Activated naive CD8-positive, alpha-beta T cell treated with anti-CD3 and anti-CD28 coated beads, Interleukin-2, amount 10 ng/mL, durations not matched to agents 7 days and 5 days (primary cell): ENCODE measurements at regions not wholly inside any gene's neighbourhood (a gene's known extent, or its start where the extent isn't known, plus 50 kb on each side); places are given as distances from the start of the nearest gene placed in this dataset.

Experiments
- ATAC-seq: fragments of 150-1000 bp; cut with Tn5 transposase; one replicate; pipeline ENCODE4 v1.10.0; 2021; ENCODE audit warnings: low read depth, moderate library complexity
- POLR2A ChIA-PET: fragments of 350-600 bp; sonication (Branson Sonifier 250); formaldehyde crosslinking; loops from one replicate; lab custom pipeline; 2021; ENCODE audit warnings: antibody characterized with exemption; lab: Charles Lee
- DNase-seq: peaks from one replicate; pipeline ENCODE4 v3.0.0; 2021
- H3K27ac Mint-ChIP-seq: one replicate; pipeline ENCODE4 v1.8.0; 2022; ENCODE audit warnings: mild to moderate bottlenecking, mixed read lengths
- H3K27me3 Mint-ChIP-seq: one replicate; pipeline ENCODE4 v1.8.0; 2022; ENCODE audit warnings: mild to moderate bottlenecking, moderate library complexity, mixed read lengths
- H3K36me3 Mint-ChIP-seq: one replicate; pipeline ENCODE4 v1.8.0; 2021; ENCODE audit warnings: mild to moderate bottlenecking, mixed read lengths
- H3K4me1 Mint-ChIP-seq: one replicate; pipeline ENCODE4 v1.8.0; 2021; ENCODE audit warnings: mixed read lengths
- H3K4me3 Mint-ChIP-seq: one replicate; pipeline ENCODE4 v1.8.0; 2022; ENCODE audit warnings: mild to moderate bottlenecking, moderate library complexity, mixed read lengths
- H3K9me3 Mint-ChIP-seq: one replicate; pipeline ENCODE4 v1.8.0; 2021; ENCODE audit warnings: mixed read lengths

DNA sequence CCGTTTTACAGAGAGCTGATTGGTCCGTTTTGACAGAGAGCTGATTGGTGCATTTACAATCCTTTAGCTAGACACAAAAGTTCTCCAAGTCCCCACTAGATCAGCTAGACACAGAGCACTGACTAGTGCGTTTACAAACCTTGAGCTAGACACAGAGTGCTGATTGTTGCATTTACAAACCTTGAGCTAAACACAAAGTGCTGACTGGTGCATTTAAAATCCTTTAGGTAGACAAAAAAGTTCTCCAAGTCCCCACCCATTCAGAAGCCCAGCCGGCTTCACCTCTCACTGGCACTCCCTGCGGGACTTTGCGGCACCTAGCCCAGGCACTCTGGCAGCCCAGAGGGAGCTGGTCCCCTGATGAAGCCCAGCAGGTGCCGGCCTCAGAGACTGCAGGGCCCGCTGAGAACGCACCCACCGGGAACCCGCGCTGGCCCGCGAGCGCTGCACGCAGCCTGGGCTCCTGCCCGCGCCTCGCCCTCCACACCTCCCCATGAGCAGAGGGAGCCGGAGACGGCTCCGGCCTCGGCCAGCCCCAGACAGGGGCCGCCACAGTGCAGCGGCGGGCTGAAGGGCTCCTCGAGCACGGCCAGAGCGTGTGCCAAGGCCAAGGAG lies 508.1 kb upstream of the CHAC2 start:
- no peaks in the 10 kb centered on the region for H3K4me1 Mint-ChIP-seq
- H3K27ac Mint-ChIP-seq: no peak overlapping the region
- POLR2A ChIA-PET: no interaction called here
- peaks cover 3% of the 10 kb centered on the region for H3K9me3 Mint-ChIP-seq
- H3K27me3 Mint-ChIP-seq: no peaks in the 10 kb centered on the region
- no peak overlapping the region for H3K4me3 Mint-ChIP-seq
- ATAC-seq (no peak), DNase-seq (no peak)
- no peaks in the 10 kb centered on the region for H3K36me3 Mint-ChIP-seq

DNA sequence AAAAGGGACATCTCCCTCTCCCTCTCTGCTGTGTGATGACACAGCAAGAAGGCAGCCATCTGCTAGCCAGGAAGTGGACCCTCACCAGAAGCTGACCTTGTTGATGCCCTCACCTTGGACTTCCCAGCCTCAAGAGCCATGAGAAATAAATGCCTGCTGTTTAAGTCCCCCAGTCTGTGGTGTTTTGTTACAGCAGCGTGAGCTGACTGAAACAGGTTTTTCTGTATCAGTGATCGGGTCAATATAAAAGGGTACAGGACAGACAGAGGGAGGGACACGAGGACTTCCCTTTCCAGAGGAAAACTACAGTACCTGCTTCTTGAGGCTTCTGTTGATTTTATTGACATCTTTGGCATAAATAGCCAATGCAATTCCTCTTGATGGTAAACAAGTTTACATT lies 510.3 kb upstream of the CHAC2 start:
- ATAC-seq (no peak), DNase-seq (no peak)
- no peak overlapping the region for H3K27ac Mint-ChIP-seq
- H3K4me3 Mint-ChIP-seq: no peak overlapping the region
- no peaks in the 10 kb centered on the region for H3K9me3 Mint-ChIP-seq
- no peaks in the 10 kb centered on the region for H3K27me3 Mint-ChIP-seq
- H3K36me3 Mint-ChIP-seq: no peaks in the 10 kb centered on the region
- no peaks in the 10 kb centered on the region for H3K4me1 Mint-ChIP-seq
- POLR2A ChIA-PET: no interaction called here

DNA sequence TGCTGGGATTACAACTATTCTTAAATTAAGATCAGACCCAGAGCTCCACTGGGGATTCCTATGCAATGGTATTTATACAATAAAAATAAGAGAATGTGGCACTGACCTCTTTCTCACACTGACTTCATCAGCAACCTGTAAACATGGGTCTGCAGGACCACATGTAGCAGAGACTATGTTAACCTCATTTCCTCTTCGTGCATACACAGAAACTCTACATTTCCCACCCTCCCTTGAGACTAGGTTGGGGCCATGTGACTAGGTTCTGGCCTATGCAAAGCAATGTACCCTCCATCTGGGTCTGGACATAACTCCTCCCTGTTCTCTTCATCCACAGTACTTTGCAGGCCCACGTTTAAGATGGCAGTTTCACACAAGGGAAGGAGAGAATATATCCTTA lies 514.4 kb upstream of the CHAC2 start:
- H3K27ac Mint-ChIP-seq: no peak overlapping the region
- H3K36me3 Mint-ChIP-seq: no peaks in the 10 kb centered on the region
- no peak overlapping the region for H3K4me3 Mint-ChIP-seq
- no peak for ATAC-seq
- no peaks in the 10 kb centered on the region for H3K4me1 Mint-ChIP-seq
- no peaks in the 10 kb centered on the region for H3K9me3 Mint-ChIP-seq
- H3K27me3 Mint-ChIP-seq: no peaks in the 10 kb centered on the region
- DNase-seq: no peak
- POLR2A ChIA-PET: no interaction called here

DNA sequence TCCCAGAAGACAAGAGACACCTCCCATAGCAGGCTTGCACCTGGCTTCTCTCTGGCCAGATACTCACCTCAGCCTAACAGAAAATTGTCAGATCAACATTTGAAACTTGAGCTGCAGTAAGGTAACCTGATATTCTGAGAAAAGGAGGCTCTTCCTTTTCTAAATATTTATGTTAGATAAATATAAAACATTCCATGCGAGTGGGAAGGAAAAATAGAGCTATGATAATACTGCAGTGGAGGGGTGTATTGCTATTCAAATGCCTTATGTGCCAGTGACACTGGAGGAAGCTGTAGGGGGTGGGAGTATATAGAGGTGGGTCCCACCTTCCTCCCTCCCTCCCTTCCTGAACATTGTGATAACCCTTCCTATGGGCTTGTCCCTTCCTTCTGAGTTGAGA lies 515.5 kb upstream of the CHAC2 start:
- Mint-ChIP-seq H3K9me3 (no peaks in the 10 kb centered on the region), H3K27ac (no peak overlapping the region), H3K4me3 (no peak overlapping the region), H3K36me3 (no peaks in the 10 kb centered on the region), H3K27me3 (peaks cover 2% of the 10 kb centered on the region), H3K4me1 (no peaks in the 10 kb centered on the region)
- DNase-seq (no peak), ATAC-seq (no peak)
- POLR2A ChIA-PET: no interaction called here

DNA sequence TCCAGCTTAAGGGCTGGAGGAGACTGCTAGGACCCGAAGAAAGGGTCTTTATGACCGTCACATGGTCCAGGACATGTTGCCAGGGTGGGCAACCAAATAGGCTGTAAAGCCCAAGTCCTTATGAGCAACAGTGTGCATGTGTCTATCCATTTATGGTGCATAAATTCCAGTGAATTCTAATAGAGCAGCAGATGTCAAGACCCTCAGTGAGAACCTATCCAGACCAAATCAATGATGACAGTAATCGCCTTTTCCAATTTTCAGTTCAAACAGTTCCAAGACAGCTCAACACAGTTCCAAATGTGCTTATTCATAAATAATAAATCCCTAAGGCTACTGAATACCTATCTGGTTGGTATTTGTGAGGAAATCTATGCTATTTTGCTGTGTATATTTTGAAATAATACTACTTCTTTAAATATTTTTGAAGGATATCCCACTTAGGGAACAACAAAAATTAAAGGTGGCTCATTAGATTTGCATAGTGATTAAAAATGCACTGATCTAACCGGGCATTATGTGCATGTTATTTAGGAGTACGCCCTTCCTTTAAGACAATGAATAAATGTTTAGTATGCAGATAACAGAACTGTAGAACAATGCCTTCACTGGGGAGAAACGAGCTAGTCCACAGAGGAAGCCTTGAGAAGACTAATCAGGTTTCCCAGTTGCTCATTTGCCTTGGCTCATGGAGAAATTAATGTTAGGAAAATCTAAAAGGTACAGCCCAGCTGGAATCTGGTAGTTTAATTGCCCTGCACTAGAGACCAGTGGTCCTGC lies 519.5 kb upstream of the CHAC2 start:
- no peak for ATAC-seq
- POLR2A ChIA-PET: no interaction called here

DNA sequence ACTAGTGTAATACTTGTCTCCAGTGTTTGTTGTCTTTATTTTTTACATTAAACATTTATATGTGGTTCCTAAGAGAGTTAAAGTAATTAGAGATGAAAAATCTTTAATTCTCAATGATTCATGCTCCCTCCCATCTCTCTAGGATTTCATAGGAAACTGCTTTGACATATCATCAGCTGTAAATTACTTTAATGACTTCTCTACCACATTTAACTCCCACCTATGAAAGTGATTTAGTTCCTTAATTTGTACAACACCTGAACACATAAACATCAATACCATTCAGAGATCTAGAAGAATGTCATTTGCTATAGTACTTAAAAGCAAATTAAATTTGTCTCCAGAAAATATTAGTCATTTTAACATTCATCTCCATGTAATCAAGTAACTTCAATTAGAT lies 524.2 kb upstream of the CHAC2 start:
- Mint-ChIP-seq H3K27me3 (peaks cover 2% of the 10 kb centered on the region), H3K27ac (no peak overlapping the region), H3K4me1 (no peaks in the 10 kb centered on the region), H3K9me3 (no peaks in the 10 kb centered on the region), H3K4me3 (no peak overlapping the region), H3K36me3 (no peaks in the 10 kb centered on the region)
- POLR2A ChIA-PET: no interaction called here
- DNase-seq (no peak), ATAC-seq (no peak)

More for the DNA sequence above, 519.5 kb upstream of the CHAC2 start:
- H3K4me1 Mint-ChIP-seq: no peaks in the 10 kb centered on the region
- no peaks in the 10 kb centered on the region for H3K9me3 Mint-ChIP-seq
- no peaks in the 10 kb centered on the region for H3K36me3 Mint-ChIP-seq
- H3K27ac Mint-ChIP-seq: no peak overlapping the region
- H3K27me3 Mint-ChIP-seq: peaks cover 2% of the 10 kb centered on the region
- H3K4me3 Mint-ChIP-seq: no peak overlapping the region
- no peak for DNase-seq

DNA sequence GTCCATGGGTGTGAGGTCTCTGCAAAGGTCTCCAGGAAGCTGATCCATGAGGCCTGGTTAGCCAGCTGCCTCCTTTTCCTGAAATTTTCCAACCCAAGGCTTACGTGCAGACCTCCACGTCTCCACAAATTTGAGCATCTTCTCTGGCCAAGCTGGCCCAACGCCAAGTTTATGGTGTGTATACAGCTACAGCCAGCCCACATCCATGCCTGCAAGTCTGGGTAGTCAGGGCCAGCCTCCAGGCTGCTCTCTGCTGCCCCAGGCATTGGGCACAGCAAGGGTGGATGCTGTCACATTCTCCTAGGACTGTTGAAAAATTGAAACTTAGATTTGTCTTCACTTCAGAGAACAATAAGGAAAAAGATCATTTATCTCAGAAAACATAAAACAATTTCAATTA lies 525.5 kb upstream of the CHAC2 start:
- Mint-ChIP-seq H3K27ac (no peak overlapping the region), H3K36me3 (no peaks in the 10 kb centered on the region), H3K4me1 (no peaks in the 10 kb centered on the region), H3K4me3 (no peak overlapping the region), H3K9me3 (no peaks in the 10 kb centered on the region), H3K27me3 (no peaks in the 10 kb centered on the region)
- ATAC-seq: no peak
- POLR2A ChIA-PET: no interaction called here
- no peak for DNase-seq

DNA sequence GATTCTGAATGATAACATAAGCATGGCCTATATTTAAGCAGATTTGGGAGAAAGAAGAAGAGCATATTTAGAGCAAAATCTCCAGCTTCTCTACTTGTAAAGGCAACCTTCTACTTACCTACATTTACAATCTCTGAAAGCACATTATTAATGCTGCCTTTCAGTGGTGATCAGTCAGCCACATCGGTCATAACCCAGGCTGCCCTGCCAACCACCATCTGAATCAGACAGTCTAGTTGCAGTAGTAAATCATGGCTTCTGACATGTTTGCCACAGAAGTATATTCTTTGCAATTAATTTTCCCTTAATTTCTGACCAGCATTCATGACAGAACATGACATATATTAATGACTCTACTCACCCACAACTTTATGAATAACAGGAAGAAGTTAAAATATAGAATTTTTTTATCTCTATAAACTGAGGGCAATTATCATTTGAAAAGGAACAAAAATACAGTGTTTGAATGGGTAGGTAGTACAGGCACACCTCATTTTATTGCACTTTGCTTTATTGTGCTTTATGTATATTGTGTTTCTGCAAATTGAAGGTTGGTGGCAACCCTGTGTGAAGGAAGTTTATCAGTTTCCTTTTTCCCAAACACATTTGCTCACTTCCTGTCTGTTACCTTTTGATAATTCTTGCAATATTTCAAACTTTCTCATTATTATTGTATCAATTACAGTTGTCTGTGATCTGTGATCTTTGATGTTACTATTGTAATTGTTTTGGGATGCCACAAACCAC lies 531.6 kb upstream of the CHAC2 start:
- H3K27ac Mint-ChIP-seq: no peak overlapping the region
- H3K4me1 Mint-ChIP-seq: no peaks in the 10 kb centered on the region
- no peaks in the 10 kb centered on the region for H3K27me3 Mint-ChIP-seq
- DNase-seq (no peak), ATAC-seq (no peak)
- POLR2A ChIA-PET: no interaction called here
- no peak overlapping the region for H3K4me3 Mint-ChIP-seq
- no peaks in the 10 kb centered on the region for H3K9me3 Mint-ChIP-seq
- H3K36me3 Mint-ChIP-seq: no peaks in the 10 kb centered on the region

DNA sequence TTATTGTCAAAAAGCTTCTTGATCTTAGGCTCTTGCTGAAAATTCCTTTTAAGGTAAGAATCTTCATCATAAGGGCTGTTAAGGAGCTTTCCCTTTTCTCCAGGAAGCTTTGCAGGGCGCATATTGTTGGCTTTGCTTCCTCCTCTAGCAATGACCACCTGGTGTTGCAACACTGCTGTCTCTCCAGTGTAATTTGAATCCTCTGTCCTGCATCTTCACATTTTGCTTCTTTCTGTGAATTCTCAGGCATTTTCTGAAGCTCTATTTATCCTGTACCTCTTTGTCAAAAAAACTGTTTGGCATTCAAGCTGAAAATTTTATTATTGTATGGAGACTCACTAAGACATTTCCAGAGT lies 533.1 kb upstream of the CHAC2 start:
- DNase-seq: no peak
- Mint-ChIP-seq H3K4me3 (no peak overlapping the region), H3K27ac (no peak overlapping the region), H3K9me3 (no peaks in the 10 kb centered on the region), H3K36me3 (no peaks in the 10 kb centered on the region), H3K27me3 (no peaks in the 10 kb centered on the region), H3K4me1 (no peaks in the 10 kb centered on the region)
- POLR2A ChIA-PET: no interaction called here
- ATAC-seq: no peak

DNA sequence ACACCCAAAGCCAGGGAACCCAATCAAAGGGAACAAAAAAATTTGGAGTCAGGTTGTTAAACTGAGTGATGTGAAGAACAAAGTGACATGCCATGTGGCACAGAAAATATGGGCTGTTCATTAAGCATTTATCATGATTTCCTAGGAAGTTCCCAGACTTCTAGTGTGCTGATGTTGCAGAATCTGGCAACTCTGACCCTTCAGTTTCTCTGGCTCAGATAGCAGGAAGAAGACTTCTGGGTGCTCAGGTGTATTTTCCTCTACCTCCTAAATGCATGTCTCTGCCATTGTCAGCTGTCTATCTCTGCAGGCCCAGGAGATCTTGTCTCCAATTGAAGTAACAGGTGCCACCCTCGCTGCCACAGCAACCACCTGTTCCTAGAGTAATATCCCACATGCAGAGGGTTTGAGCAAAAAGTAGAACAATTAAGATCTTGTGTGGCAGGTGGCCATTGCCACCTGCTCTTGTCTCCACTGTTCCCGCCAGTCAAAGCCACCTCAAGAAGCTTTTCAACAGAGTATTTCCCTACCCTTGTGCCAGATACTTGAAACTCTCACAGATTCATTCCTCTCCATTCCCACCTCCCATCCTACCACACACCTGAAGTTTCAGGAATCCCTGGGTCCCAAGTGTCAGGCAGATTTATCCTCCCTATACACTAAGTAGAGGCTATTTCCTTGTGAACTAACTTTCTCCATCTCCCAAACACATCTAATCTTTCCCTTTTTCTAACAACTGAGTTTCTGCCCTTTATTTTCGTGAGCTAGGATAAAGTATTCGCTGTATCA lies 533.7 kb upstream of the CHAC2 start:
- no peak for ATAC-seq
- Mint-ChIP-seq H3K36me3 (no peaks in the 10 kb centered on the region), H3K27me3 (no peaks in the 10 kb centered on the region), H3K9me3 (no peaks in the 10 kb centered on the region), H3K27ac (no peak overlapping the region), H3K4me3 (no peak overlapping the region), H3K4me1 (no peaks in the 10 kb centered on the region)
- POLR2A ChIA-PET: no interaction called here
- no peak for DNase-seq

DNA sequence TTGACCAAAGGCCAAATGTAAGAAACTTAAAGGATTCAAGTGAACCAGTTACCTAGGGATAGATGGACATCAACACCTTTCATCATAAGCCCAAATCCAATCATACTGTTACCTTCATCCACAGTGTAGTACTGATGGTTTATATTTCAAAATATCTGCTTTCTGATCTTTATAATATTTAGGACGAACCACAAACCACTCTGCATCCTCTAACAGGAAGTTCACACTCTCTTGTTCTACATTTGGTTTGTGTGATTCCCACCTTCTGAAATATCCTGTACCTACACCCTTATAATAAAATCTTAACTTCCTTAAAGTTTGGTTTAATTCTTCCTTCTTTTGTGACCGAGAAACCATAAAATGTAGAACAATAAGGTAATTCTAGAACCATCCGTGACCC lies 535.7 kb upstream of the CHAC2 start:
- DNase-seq (no peak), ATAC-seq (no peak)
- Mint-ChIP-seq H3K4me1 (no peaks in the 10 kb centered on the region), H3K27me3 (no peaks in the 10 kb centered on the region), H3K36me3 (no peaks in the 10 kb centered on the region), H3K27ac (no peak overlapping the region), H3K9me3 (no peaks in the 10 kb centered on the region), H3K4me3 (no peak overlapping the region)
- POLR2A ChIA-PET: no interaction called here

DNA sequence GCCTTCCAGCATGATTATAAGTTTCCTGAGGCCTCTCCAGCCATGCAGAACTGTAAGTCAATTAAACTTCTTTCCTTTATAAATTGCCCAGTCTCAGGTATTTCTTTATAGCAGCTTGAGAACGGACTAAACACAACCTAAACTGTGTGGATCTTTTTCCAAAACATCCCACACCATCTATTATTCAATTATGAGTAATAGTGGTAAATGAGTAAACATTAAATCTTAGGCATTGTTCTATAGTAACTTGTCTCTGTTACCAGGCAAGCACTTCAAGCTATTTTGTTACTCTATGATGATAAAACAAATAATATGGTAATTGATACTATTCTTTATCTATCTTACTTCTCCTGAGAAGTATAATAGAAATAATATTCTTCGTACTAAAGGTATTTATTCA lies 536.9 kb upstream of the CHAC2 start:
- H3K9me3 Mint-ChIP-seq: no peaks in the 10 kb centered on the region
- no peak for ATAC-seq
- POLR2A ChIA-PET: no interaction called here
- no peaks in the 10 kb centered on the region for H3K4me1 Mint-ChIP-seq
- no peak overlapping the region for H3K4me3 Mint-ChIP-seq
- no peaks in the 10 kb centered on the region for H3K27me3 Mint-ChIP-seq
- no peaks in the 10 kb centered on the region for H3K36me3 Mint-ChIP-seq
- no peak overlapping the region for H3K27ac Mint-ChIP-seq
- no peak for DNase-seq

DNA sequence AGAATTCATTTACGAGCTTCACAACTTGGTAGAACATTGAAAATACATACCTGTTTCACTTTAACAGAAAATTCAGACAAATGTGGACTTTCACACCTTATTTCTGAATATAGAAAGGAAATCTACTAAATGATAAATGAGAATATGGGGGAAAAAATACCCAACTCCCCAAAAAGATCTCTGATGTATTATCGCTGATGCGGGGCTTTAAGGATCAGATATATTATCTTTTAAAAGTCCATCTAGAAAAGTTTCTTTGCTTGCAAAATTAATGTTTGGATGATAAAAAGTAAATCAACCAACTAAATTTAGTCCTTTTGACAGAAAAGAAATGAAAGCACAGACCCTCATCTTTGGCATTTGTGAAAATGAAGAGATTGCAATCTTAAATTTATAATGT lies 540.1 kb upstream of the CHAC2 start:
- Mint-ChIP-seq H3K4me3 (no peak overlapping the region), H3K27me3 (no peaks in the 10 kb centered on the region), H3K36me3 (no peaks in the 10 kb centered on the region), H3K4me1 (no peaks in the 10 kb centered on the region), H3K27ac (no peak overlapping the region), H3K9me3 (no peaks in the 10 kb centered on the region)
- POLR2A ChIA-PET: no interaction called here
- ATAC-seq (no peak), DNase-seq (no peak)
